ENCODE measurements at regions not wholly inside any gene's neighbourhood (a gene's known extent, or its start where the extent isn't known, plus 50 kb on each side); places are given as distances from the start of the nearest gene placed in this dataset.

DNA sequence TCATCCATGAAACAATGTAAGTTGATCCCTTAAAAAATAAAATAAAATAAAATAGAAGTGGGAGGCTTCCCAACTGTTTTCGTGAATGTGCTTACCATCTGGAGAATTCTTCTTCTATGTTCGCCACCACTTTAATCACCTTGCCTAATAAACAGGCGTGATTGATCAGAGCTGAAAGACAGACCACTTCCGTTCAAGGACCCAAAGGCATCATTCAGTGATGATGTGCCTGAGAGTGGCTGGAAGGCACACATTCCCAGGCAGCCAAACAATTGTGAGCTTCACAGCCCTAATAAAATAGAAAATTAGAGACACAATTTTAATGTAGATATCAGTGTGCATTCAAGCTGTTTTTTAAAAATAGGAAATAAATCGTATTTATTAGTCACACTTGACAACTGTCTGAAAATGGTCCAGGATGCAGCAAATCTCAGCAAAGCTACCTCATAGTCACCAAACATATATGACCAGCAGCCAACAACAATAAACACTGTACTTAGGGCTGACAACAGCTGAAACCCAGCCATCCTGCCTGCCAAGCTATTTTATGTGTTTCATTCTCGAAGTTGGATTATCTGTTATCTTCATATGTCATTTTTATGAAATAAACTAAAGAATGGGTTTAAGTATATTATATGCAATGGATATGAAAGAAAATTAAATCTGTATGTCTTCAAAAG, 163.2 kb upstream of the FAM9B start:
- no peaks in the 10 kb centered on the region for H3K9me3 Mint-ChIP-seq
- H3K4me3 Mint-ChIP-seq, result no peak overlapping the region
- H3K36me3 Mint-ChIP-seq (ENCODE audit: low read depth), result no peaks in the 10 kb centered on the region
- H3K27me3 Mint-ChIP-seq (ENCODE audit: low read depth), result no peaks in the 10 kb centered on the region
- H3K4me1 Mint-ChIP-seq (ENCODE audit: low read depth), result no peaks in the 10 kb centered on the region
- H3K27ac Mint-ChIP-seq, result no peak overlapping the region

DNA sequence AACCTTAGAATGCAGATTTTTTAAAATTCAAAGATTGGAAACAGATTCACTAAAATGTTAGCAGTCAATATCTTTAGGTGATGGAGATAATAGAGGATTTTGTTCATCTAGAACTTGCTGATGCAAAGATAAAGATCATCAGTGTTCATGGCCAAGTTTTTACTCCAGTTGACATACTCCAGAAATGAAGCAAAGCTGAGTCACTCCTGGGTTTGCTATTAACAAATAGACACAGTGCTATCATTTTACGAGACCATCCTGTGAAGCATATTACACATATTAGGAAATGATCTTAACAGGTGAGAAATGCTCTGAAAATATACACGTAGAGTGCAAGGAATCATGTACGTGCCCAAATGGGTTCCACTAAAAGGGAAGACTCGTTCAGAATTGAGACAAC, 170.6 kb upstream of the FAM9B start:
- H3K9me3 Mint-ChIP-seq, result no peaks in the 10 kb centered on the region
- no peak overlapping the region for H3K4me3 Mint-ChIP-seq
- no peak overlapping the region for H3K27ac Mint-ChIP-seq

GRCh38 chrX:9205599-9206223, 171.8 kb upstream of the FAM9B start:
- Mint-ChIP-seq H3K9me3 (no peaks in the 10 kb centered on the region), H3K36me3 (ENCODE audit: low read depth) (no peaks in the 10 kb centered on the region), H3K27ac (no peak overlapping the region), H3K4me1 (ENCODE audit: low read depth) (peaks cover 5% of the 10 kb centered on the region), H3K4me3 (no peak overlapping the region), H3K27me3 (ENCODE audit: low read depth) (peaks cover 4% of the 10 kb centered on the region)

More for the DNA sequence above, 170.6 kb upstream of the FAM9B start:
- Mint-ChIP-seq H3K27me3 (ENCODE audit: low read depth) (peaks cover 4% of the 10 kb centered on the region), H3K4me1 (ENCODE audit: low read depth) (peaks cover 5% of the 10 kb centered on the region), H3K36me3 (ENCODE audit: low read depth) (no peaks in the 10 kb centered on the region)

GRCh38 chrX:9207142-9207541, 173.2 kb upstream of the FAM9B start:
- Mint-ChIP-seq H3K36me3 (ENCODE audit: low read depth) (no peaks in the 10 kb centered on the region), H3K4me1 (ENCODE audit: low read depth) (peaks cover 5% of the 10 kb centered on the region), H3K27me3 (ENCODE audit: low read depth) (peaks cover 4% of the 10 kb centered on the region), H3K9me3 (no peaks in the 10 kb centered on the region), H3K4me3 (no peak overlapping the region), H3K27ac (peak overlapping the region; percentile 41)

- peaks cover 5% of the 10 kb centered on the region for H3K4me1 Mint-ChIP-seq (ENCODE audit: low read depth)
- H3K4me3 Mint-ChIP-seq, result no peak overlapping the region
- no peaks in the 10 kb centered on the region for H3K36me3 Mint-ChIP-seq (ENCODE audit: low read depth)
These were observed 177.3 kb upstream of the FAM9B start for GRCh38 chrX:9211269-9211668.

DNA sequence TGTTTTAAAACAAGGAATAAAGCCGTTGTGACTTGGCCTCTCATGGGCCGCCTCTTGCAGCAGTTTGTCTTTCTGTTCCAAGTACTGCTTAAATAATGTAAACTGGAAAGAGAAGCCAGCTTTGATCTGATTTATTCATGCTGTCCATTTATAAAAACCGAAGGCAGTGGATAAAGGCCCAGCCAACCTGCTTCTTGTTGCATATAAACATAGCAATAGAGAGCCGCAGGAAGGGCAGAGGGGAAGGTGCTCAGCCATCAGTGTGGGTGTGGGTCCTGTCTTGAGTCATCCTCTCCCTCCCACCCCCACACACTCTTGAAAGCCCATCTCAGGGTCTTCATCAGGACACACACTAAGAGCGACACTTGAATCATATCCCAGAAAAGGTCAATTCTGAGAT, 187.9 kb upstream of the FAM9B start:
- no peaks in the 10 kb centered on the region for H3K36me3 Mint-ChIP-seq (ENCODE audit: low read depth)
- no peaks in the 10 kb centered on the region for H3K27me3 Mint-ChIP-seq (ENCODE audit: low read depth)
- no peaks in the 10 kb centered on the region for H3K4me1 Mint-ChIP-seq (ENCODE audit: low read depth)
- peaks cover 4% of the 10 kb centered on the region for H3K9me3 Mint-ChIP-seq
- H3K4me3 Mint-ChIP-seq, result no peak overlapping the region
- H3K27ac Mint-ChIP-seq, result no peak overlapping the region

More at GRCh38 chrX:9211269-9211668, 177.3 kb upstream of the FAM9B start:
- H3K27me3 Mint-ChIP-seq (ENCODE audit: low read depth), result peaks cover 7% of the 10 kb centered on the region
- H3K27ac Mint-ChIP-seq, result no peak overlapping the region
- no peaks in the 10 kb centered on the region for H3K9me3 Mint-ChIP-seq

- H3K27ac Mint-ChIP-seq, result no peak overlapping the region
- H3K4me3 Mint-ChIP-seq, result no peak overlapping the region
- peaks cover 4% of the 10 kb centered on the region for H3K9me3 Mint-ChIP-seq
- no peaks in the 10 kb centered on the region for H3K4me1 Mint-ChIP-seq (ENCODE audit: low read depth)
- H3K27me3 Mint-ChIP-seq (ENCODE audit: low read depth), result no peaks in the 10 kb centered on the region
- no peaks in the 10 kb centered on the region for H3K36me3 Mint-ChIP-seq (ENCODE audit: low read depth)
These were observed 188.4 kb upstream of the FAM9B start for GRCh38 chrX:9222299-9222698.

DNA sequence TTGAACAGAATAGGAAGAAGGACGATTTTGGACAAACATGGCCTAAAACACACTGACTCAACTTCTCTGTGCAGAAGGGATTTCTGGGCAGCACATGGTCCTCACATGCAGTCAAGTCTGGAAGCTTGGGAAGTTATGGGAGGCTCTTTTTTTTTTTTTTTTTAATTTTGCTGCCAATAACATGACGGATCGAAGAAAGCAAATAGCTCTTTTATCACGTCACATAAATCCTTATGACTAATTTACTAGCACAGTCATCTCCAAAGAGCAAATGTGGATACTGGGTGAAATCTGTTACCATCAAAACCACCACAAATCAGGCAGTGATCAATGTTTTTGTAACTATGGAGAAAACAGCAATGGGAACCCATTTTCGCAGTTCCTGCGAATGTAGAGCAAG, 193.3 kb upstream of the FAM9B start:
- Mint-ChIP-seq H3K4me3 (no peak overlapping the region), H3K4me1 (ENCODE audit: low read depth) (peaks cover 6% of the 10 kb centered on the region), H3K27ac (no peak overlapping the region), H3K27me3 (ENCODE audit: low read depth) (no peaks in the 10 kb centered on the region), H3K36me3 (ENCODE audit: low read depth) (no peaks in the 10 kb centered on the region), H3K9me3 (peaks cover 3% of the 10 kb centered on the region)

DNA sequence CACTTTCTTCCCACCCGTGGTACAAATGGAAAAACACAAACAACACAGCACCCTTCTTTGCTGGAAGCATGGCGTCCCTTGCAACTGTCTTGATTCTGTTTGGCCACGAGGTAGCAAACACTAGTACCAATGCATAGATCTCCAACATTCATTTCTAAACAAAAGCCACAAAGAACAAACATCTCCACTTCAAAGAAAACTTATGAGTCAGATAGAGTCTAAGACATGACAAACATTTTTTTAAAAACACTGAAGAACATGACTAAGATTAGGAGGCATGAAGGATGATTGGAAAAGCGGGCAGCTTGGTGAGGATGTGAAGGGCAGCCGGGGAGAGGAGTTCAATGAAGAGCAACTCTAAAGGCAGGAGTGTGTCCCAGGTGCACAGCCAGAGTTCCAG, 197.6 kb upstream of the FAM9B start:
- Mint-ChIP-seq H3K4me1 (ENCODE audit: low read depth) (peaks cover 6% of the 10 kb centered on the region), H3K4me3 (no peak overlapping the region), H3K27me3 (ENCODE audit: low read depth) (no peaks in the 10 kb centered on the region), H3K27ac (no peak overlapping the region), H3K9me3 (peaks cover 3% of the 10 kb centered on the region), H3K36me3 (ENCODE audit: low read depth) (no peaks in the 10 kb centered on the region)

DNA sequence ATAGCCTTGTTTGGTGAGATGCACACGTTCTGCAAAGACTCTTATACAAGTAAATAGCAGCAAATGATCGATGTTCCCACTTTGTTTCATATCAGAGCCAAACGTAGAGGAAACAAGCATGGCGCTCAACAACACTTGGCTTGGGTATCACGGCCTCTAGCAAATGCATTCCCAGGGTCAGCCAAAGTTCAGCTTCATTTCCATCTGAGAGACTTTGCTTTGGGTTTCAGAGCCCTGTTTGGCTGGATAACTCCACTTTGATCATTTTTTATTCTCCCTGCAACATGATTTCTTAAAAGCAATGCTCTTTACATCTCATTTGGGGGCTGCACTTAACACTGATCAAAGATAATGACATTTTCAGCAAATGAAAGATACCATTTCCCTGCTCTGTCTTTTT, 199.2 kb upstream of the FAM9B start:
- H3K36me3 Mint-ChIP-seq (ENCODE audit: low read depth), result no peaks in the 10 kb centered on the region
- no peak overlapping the region for H3K27ac Mint-ChIP-seq
- peaks cover 6% of the 10 kb centered on the region for H3K4me1 Mint-ChIP-seq (ENCODE audit: low read depth)
- H3K4me3 Mint-ChIP-seq, result no peak overlapping the region
- H3K9me3 Mint-ChIP-seq, result peaks cover 3% of the 10 kb centered on the region
- no peaks in the 10 kb centered on the region for H3K27me3 Mint-ChIP-seq (ENCODE audit: low read depth)

GRCh38 chrX:9234315-9234714, 200.4 kb upstream of the FAM9B start:
- peaks cover 6% of the 10 kb centered on the region for H3K4me1 Mint-ChIP-seq (ENCODE audit: low read depth)
- no peak overlapping the region for H3K27ac Mint-ChIP-seq
- H3K4me3 Mint-ChIP-seq, result no peak overlapping the region
- no peaks in the 10 kb centered on the region for H3K27me3 Mint-ChIP-seq (ENCODE audit: low read depth)
- H3K9me3 Mint-ChIP-seq, result peaks cover 3% of the 10 kb centered on the region
- no peaks in the 10 kb centered on the region for H3K36me3 Mint-ChIP-seq (ENCODE audit: low read depth)

- Mint-ChIP-seq H3K4me3 (no peak overlapping the region), H3K36me3 (ENCODE audit: low read depth) (no peaks in the 10 kb centered on the region), H3K9me3 (no peaks in the 10 kb centered on the region), H3K27ac (no peak overlapping the region), H3K4me1 (ENCODE audit: low read depth) (peaks cover 6% of the 10 kb centered on the region), H3K27me3 (ENCODE audit: low read depth) (no peaks in the 10 kb centered on the region)
These were observed 201.8 kb upstream of the FAM9B start for GRCh38 chrX:9235722-9236121.

GRCh38 chrX:9240956-9241355, 207.0 kb upstream of the FAM9B start:
- Mint-ChIP-seq H3K27me3 (ENCODE audit: low read depth) (no peaks in the 10 kb centered on the region), H3K4me1 (ENCODE audit: low read depth) (no peaks in the 10 kb centered on the region), H3K9me3 (no peaks in the 10 kb centered on the region), H3K36me3 (ENCODE audit: low read depth) (no peaks in the 10 kb centered on the region), H3K4me3 (no peak overlapping the region), H3K27ac (no peak overlapping the region)

DNA sequence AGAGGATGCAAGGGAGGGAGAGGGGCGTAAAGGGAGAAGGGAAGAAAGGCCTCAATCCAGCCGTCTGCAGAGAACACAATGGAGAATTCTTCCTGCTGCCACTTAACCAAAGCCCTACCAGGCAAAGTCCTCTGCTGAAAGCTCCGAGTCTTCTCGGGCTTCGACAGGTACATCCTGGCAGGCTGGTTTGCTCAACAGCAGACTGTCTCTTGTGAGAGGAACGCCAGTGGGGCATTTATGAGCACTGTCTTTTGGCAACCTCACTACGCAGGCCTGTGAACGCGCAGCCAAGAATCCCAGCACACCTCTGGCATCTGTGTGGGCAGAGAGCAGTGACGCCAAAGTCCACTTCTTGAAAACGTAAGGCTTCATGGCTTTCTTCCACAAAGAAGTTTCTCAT, 207.5 kb upstream of the FAM9B start:
- H3K4me1 Mint-ChIP-seq (ENCODE audit: low read depth), result no peaks in the 10 kb centered on the region
- H3K9me3 Mint-ChIP-seq, result no peaks in the 10 kb centered on the region
- no peak overlapping the region for H3K27ac Mint-ChIP-seq
- H3K27me3 Mint-ChIP-seq (ENCODE audit: low read depth), result no peaks in the 10 kb centered on the region
- no peak overlapping the region for H3K4me3 Mint-ChIP-seq
- no peaks in the 10 kb centered on the region for H3K36me3 Mint-ChIP-seq (ENCODE audit: low read depth)

DNA sequence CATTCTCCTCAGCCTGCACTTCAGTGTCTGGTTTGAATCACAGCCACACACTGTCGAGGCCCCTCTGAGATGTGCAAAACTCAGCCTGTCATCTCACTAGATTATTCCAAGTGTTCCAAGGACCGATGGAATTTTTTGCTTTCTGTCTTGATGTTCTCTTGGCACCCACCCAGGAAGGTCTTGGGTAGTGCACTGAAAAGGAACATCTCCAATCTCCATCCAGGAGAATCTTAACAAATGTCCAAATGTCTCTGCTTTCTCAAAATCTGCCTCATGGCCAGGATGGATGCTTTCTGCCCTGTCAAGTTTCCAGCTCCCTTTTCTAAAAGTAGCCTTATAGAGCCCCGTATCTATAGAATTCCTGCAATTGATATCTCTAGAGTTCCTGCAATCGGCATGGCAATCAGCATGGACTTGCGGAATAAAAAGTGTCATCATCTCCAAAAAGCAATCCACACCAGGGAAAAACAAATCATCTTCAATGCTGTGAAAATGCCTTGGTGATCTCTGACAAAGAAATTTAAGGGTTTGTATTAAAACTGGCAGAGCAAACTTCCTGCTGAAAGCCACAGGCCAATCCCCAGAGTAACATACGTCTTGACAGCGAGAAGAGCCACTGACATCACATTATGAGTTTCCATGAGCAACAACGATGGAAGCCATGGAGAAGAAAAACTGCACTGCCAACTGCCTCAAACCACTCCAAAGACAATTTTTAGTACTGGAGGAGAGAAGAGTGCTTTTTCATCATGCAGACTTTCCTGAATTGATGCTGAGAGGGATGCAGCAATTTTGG, 215.3 kb upstream of the FAM9B start:
- H3K9me3 Mint-ChIP-seq, result no peaks in the 10 kb centered on the region
- peaks cover 5% of the 10 kb centered on the region for H3K27me3 Mint-ChIP-seq (ENCODE audit: low read depth)
- H3K4me1 Mint-ChIP-seq (ENCODE audit: low read depth), result no peaks in the 10 kb centered on the region
- H3K4me3 Mint-ChIP-seq, result no peak overlapping the region
- H3K27ac Mint-ChIP-seq, result no peak overlapping the region
- H3K36me3 Mint-ChIP-seq (ENCODE audit: low read depth), result no peaks in the 10 kb centered on the region

Data from T-helper 1 cell treated with Interleukin-12 subunit alpha and Interleukin-12 subunit beta and Interleukin-4 antibody, amounts not matched to agents 30 μg/mL and 1 μg/mL, for 36 hours (primary cell).